GM23338 (cell line): ENCODE measurements at regions not wholly inside any gene's neighbourhood (a gene's known extent, or its start where the extent isn't known, plus 50 kb on each side); places are given as distances from the start of the nearest gene placed in this dataset.

Experiments used
- CREB1 ChIP-seq: fragments of 250-450 bp; sonication (Bioruptor Pico); IDR thresholded peaks from 2 replicates; pipeline ENCODE4 v1.5.0; 2020; ENCODE audit warnings: low read depth, mild to moderate bottlenecking, moderate library complexity
- CTCF ChIP-seq, 2 experiments: fragments of 200-600 bp in 1 of 2; sonication (generic) in 1 of 2; conservative IDR thresholded peaks; 2 replicates each; pipeline versions ENCODE4 v1.5.1 to v1.6.1; 2016 to 2017; ENCODE audit warnings: antibody characterized with exemption in 2 of 2, low read depth in 2 of 2, mild to moderate bottlenecking in 2 of 2, moderate library complexity in 1 of 2
- EZH2 ChIP-seq: fragments of 200-600 bp; sonication (generic); IDR thresholded peaks from one replicate; pipeline ENCODE4 v1.8.0; 2017; ENCODE audit warnings: antibody characterized with exemption, mild to moderate bottlenecking, low read depth; ENCODE audit not compliant: unreplicated experiment
- EZH2phosphoT487 ChIP-seq: fragments of 200-600 bp; sonication (generic); IDR thresholded peaks from one replicate; pipeline ENCODE4 v1.8.1; 2018; ENCODE audit warnings: antibody characterized with exemption; ENCODE audit not compliant: unreplicated experiment
- JUNB ChIP-seq: IDR thresholded peaks from one replicate; pipeline ENCODE4 v1.6.1; 2016; ENCODE audit warnings: antibody characterized with exemption; ENCODE audit not compliant: unreplicated experiment
- NANOG ChIP-seq: IDR thresholded peaks from 2 replicates; pipeline ENCODE4 v1.6.1; 2016; ENCODE audit warnings: antibody characterized with exemption, borderline replicate concordance
- POLR2AphosphoS5 ChIP-seq: IDR thresholded peaks from 2 replicates; pipeline ENCODE4 v1.6.1; 2016; ENCODE audit warnings: antibody characterized with exemption, low read depth
- REST ChIP-seq: IDR thresholded peaks from one replicate; pipeline ENCODE4 v1.6.1; 2018; ENCODE audit warnings: antibody characterized with exemption; ENCODE audit not compliant: unreplicated experiment
- STAT1 ChIP-seq: IDR thresholded peaks from one replicate; pipeline ENCODE4 v1.6.1; 2016; ENCODE audit warnings: antibody characterized with exemption; ENCODE audit not compliant: unreplicated experiment
- ZNF114 ChIP-seq: fragments of 250-450 bp; sonication (Bioruptor Pico); IDR thresholded peaks from 2 replicates; pipeline ENCODE4 v1.5.0; 2020; ENCODE audit warnings: mild to moderate bottlenecking, moderate library complexity
- ZNF331 ChIP-seq: fragments of 250-450 bp; sonication (Bioruptor Pico); IDR thresholded peaks from 2 replicates; pipeline ENCODE4 v1.5.0; 2020; ENCODE audit warnings: low read depth, mild to moderate bottlenecking, moderate library complexity
- TF ChIP-seq, protein P1 (sequence below): fragments of 250-450 bp; sonication (Bioruptor Pico); IDR thresholded peaks from 2 replicates; pipeline ENCODE4 v1.5.0; 2020; ENCODE audit warnings: mild to moderate bottlenecking, moderate library complexity
- TF ChIP-seq, protein P2 (sequence below): IDR thresholded peaks from 2 replicates; pipeline ENCODE4 v1.6.1; 2016; ENCODE audit warnings: antibody characterized with exemption

GRCh38 chr15:97875025-97875512 lies 85.4 kb upstream of the ARRDC4 start:
- TF ChIP-seq CTCF (conservative IDR thresholded peaks at IDR 0.05; ENCODE audit: low read depth in 2 of 2) (no peak), CREB1 (CRISPR knock-in tag) (no peak), EZH2 (no peak), POLR2AphosphoS5 (no peak), REST (no peak), ZNF114 (no peak), JUNB (no peak), EZH2phosphoT487 (no peak), STAT1 (no peak), NANOG (no peak), ZNF331 (CRISPR knock-in tag) (no peak)
- TF ChIP-seq, protein P1, sequence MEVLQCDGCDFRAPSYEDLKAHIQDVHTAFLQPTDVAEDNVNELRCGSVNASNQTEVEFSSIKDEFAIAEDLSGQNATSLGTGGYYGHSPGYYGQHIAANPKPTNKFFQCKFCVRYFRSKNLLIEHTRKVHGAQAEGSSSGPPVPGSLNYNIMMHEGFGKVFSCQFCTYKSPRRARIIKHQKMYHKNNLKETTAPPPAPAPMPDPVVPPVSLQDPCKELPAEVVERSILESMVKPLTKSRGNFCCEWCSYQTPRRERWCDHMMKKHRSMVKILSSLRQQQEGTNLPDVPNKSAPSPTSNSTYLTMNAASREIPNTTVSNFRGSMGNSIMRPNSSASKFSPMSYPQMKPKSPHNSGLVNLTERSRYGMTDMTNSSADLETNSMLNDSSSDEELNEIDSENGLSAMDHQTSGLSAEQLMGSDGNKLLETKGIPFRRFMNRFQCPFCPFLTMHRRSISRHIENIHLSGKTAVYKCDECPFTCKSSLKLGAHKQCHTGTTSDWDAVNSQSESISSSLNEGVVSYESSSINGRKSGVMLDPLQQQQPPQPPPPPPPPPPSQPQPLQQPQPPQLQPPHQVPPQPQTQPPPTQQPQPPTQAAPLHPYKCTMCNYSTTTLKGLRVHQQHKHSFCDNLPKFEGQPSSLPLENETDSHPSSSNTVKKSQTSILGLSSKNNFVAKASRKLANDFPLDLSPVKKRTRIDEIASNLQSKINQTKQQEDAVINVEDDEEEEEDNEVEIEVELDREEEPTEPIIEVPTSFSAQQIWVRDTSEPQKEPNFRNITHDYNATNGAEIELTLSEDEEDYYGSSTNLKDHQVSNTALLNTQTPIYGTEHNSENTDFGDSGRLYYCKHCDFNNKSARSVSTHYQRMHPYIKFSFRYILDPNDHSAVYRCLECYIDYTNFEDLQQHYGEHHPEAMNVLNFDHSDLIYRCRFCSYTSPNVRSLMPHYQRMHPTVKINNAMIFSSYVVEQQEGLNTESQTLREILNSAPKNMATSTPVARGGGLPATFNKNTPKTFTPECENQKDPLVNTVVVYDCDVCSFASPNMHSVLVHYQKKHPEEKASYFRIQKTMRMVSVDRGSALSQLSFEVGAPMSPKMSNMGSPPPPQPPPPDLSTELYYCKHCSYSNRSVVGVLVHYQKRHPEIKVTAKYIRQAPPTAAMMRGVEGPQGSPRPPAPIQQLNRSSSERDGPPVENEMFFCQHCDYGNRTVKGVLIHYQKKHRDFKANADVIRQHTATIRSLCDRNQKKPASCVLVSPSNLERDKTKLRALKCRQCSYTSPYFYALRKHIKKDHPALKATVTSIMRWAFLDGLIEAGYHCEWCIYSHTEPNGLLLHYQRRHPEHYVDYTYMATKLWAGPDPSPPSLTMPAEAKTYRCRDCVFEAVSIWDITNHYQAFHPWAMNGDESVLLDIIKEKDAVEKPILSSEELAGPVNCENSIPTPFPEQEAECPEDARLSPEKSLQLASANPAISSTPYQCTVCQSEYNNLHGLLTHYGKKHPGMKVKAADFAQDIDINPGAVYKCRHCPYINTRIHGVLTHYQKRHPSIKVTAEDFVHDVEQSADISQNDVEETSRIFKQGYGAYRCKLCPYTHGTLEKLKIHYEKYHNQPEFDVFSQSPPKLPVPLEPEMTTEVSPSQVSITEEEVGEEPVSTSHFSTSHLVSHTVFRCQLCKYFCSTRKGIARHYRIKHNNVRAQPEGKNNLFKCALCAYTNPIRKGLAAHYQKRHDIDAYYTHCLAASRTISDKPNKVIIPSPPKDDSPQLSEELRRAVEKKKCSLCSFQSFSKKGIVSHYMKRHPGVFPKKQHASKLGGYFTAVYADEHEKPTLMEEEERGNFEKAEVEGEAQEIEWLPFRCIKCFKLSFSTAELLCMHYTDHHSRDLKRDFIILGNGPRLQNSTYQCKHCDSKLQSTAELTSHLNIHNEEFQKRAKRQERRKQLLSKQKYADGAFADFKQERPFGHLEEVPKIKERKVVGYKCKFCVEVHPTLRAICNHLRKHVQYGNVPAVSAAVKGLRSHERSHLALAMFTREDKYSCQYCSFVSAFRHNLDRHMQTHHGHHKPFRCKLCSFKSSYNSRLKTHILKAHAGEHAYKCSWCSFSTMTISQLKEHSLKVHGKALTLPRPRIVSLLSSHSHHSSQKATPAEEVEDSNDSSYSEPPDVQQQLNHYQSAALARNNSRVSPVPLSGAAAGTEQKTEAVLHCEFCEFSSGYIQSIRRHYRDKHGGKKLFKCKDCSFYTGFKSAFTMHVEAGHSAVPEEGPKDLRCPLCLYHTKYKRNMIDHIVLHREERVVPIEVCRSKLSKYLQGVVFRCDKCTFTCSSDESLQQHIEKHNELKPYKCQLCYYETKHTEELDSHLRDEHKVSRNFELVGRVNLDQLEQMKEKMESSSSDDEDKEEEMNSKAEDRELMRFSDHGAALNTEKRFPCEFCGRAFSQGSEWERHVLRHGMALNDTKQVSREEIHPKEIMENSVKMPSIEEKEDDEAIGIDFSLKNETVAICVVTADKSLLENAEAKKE (CRISPR knock-in tag) = no peak
- TF ChIP-seq, protein P2, sequence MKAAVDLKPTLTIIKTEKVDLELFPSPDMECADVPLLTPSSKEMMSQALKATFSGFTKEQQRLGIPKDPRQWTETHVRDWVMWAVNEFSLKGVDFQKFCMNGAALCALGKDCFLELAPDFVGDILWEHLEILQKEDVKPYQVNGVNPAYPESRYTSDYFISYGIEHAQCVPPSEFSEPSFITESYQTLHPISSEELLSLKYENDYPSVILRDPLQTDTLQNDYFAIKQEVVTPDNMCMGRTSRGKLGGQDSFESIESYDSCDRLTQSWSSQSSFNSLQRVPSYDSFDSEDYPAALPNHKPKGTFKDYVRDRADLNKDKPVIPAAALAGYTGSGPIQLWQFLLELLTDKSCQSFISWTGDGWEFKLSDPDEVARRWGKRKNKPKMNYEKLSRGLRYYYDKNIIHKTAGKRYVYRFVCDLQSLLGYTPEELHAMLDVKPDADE = no peak
